Panc1 (cell line): ENCODE measurements at regions not wholly inside any gene's neighbourhood (a gene's known extent, or its start where the extent isn't known, plus 50 kb on each side); places are given as distances from the start of the nearest gene placed in this dataset.

ENCODE experiments used
- ATAC-seq: fragments of 200-7000 bp; cut with Tn5 transposase; 2 replicates; pipeline ENCODE4 v1.9.1; 2020; ENCODE audit warnings: mild to moderate bottlenecking, moderate library complexity
- BruUV-seq: library from RNA; stranded (reverse); fragments of 400-500 nt; replicated peaks from 2 replicates; lab custom pipeline; 2021; lab: Mats Ljungman, UMichigan
- CTCF ChIA-PET: fragments of 300-600 bp; sonication (Branson Sonifier 250); formaldehyde crosslinking; loops from one replicate; lab custom pipeline; 2022; ENCODE audit warnings: antibody characterized with exemption; lab: Charles Lee
- POLR2A ChIA-PET: fragments of 300-600 bp; sonication (Branson Sonifier 250); formaldehyde crosslinking; loops from one replicate; lab custom pipeline; 2022; ENCODE audit warnings: antibody characterized with exemption; lab: Charles Lee
- DNase-seq: peaks from one replicate; pipeline ENCODE4 v3.0.0-alpha.2; 2010; ENCODE audit warnings: low read depth, low spot score
- H3K27ac ChIP-seq: 2 replicates; pipeline ENCODE4 v1.5.1; 2011; ENCODE audit warnings: mild to moderate bottlenecking, low read length, inconsistent platforms
- H3K27me3 ChIP-seq: fragments of 200-500 bp; sonication (Bioruptor generic); 2 replicates; pipeline ENCODE4 v1.6.0; 2014; ENCODE audit warnings: low read length, inconsistent platforms; ENCODE audit not compliant: control insufficient read depth, insufficient read depth
- H3K36me3 ChIP-seq: fragments of 200-500 bp; sonication (Bioruptor generic); 2 replicates; pipeline ENCODE4 v1.5.1; 2014; ENCODE audit warnings: inconsistent platforms, mild to moderate bottlenecking, low read length, moderate library complexity; ENCODE audit not compliant: control insufficient read depth, insufficient read depth
- H3K4me1 ChIP-seq: 2 replicates; pipeline ENCODE4 v1.5.1; 2011; ENCODE audit warnings: inconsistent platforms, mild to moderate bottlenecking, low read length, moderate library complexity; ENCODE audit not compliant: control insufficient read depth, insufficient read depth
- H3K4me3 ChIP-seq, 2 experiments: 2 replicates each; pipeline ENCODE4 v1.5.1; 2011 to 2012; ENCODE audit warnings: low read depth in 2 of 2, low read length in 2 of 2, mild to moderate bottlenecking in 2 of 2, inconsistent platforms in 1 of 2, moderate library complexity in 1 of 2
- H3K9me3 ChIP-seq: fragments of 200-500 bp; sonication (Bioruptor generic); 2 replicates; pipeline ENCODE4 v1.5.1; 2014; ENCODE audit warnings: low read depth, mild to moderate bottlenecking, inconsistent platforms, low read length, moderate library complexity; ENCODE audit not compliant: control insufficient read depth, insufficient read depth
- CTCF ChIP-seq: fragments of 450-650 bp; IDR thresholded peaks from 2 replicates; pipeline ENCODE4 v1.5.1; 2017; ENCODE audit warnings: mild to moderate bottlenecking
- POLR2AphosphoS5 ChIP-seq: IDR thresholded peaks from 2 replicates; pipeline ENCODE4 v1.6.1; 2012; ENCODE audit warnings: mild to moderate bottlenecking, low read depth, low read length, moderate library complexity
- SIN3A ChIP-seq: IDR thresholded peaks from 2 replicates; pipeline ENCODE4 v1.6.1; 2012; ENCODE audit warnings: low read depth, mild to moderate bottlenecking, low read length, moderate library complexity, borderline replicate concordance; ENCODE audit not compliant: insufficient read depth
- TCF7L2 ChIP-seq: IDR thresholded peaks from 2 replicates; pipeline ENCODE4 v1.6.1; 2011; ENCODE audit warnings: mild to moderate bottlenecking, low read depth, low read length, inconsistent platforms
- in situ Hi-C: cut with HindIII; loops from 2 replicates; pipeline ENCODE4 v1.10.0; 2016; ENCODE audit warnings: low sequenced_read_pairs, low pct_unique_long_range_greater_than_20kb
- intact Hi-C: fragments of 100-400 bp; cut with micrococcal nuclease; formaldehyde crosslinking; loops from one replicate; pipeline ENCODE4 v1.10.0; 2022; ENCODE audit not compliant: unreplicated experiment
- TF ChIP-seq, protein P1 (sequence below), 2 experiments: IDR thresholded peaks; 2 replicates each; pipeline ENCODE4 v1.6.1; 2011 to 2012; ENCODE audit warnings: low read depth in 2 of 2, control low read depth in 1 of 2, low read length in 1 of 2, mild to moderate bottlenecking in 1 of 2, moderate library complexity in 1 of 2; ENCODE audit not compliant: insufficient read depth in 1 of 2

DNA sequence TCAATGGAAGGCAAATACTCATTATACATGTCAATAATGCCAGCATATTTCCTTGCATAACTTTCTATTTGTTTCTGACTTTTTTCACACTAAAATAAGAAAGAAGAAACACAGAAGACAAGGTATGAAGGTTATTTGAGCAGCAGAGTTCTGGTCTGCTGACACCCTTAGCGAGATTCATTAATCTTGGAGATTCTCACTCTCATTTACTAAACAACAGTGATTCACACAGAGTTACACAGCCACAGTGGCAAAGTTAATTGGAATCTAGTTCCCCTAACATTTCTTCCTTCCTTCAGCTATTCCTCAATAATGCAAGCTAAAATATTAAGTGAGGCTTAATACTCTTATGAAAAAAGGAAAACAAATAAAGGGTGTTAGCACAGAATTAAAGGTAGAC lies 1044.0 kb downstream of the IGSF11 start:
- Histone ChIP-seq H3K4me3 (no peak overlapping the region), H3K27me3 (peaks cover 1% of the 10 kb centered on the region; the same call in 1 of the 2 replicates), H3K36me3 (no peaks in the 10 kb centered on the region), H3K9me3 (no peaks in the 10 kb centered on the region), H3K27ac (no peak overlapping the region), H3K4me1 (no peaks in the 10 kb centered on the region)
- intact Hi-C loops = loop anchor here (10.0 kb wide), 2 partner anchors 634 to 1216 kb away; no protein-coding TSS in a partner anchor
- ChIA-PET POLR2A (no interaction called here), CTCF (no interaction called here)
- no peak for DNase-seq
- ATAC-seq = no peak
- no TSS peak for BruUV-seq
- TF ChIP-seq CTCF (no peak), TCF7L2 (no peak), POLR2AphosphoS5 (no peak), SIN3A (no peak)
- TF ChIP-seq, protein P1, sequence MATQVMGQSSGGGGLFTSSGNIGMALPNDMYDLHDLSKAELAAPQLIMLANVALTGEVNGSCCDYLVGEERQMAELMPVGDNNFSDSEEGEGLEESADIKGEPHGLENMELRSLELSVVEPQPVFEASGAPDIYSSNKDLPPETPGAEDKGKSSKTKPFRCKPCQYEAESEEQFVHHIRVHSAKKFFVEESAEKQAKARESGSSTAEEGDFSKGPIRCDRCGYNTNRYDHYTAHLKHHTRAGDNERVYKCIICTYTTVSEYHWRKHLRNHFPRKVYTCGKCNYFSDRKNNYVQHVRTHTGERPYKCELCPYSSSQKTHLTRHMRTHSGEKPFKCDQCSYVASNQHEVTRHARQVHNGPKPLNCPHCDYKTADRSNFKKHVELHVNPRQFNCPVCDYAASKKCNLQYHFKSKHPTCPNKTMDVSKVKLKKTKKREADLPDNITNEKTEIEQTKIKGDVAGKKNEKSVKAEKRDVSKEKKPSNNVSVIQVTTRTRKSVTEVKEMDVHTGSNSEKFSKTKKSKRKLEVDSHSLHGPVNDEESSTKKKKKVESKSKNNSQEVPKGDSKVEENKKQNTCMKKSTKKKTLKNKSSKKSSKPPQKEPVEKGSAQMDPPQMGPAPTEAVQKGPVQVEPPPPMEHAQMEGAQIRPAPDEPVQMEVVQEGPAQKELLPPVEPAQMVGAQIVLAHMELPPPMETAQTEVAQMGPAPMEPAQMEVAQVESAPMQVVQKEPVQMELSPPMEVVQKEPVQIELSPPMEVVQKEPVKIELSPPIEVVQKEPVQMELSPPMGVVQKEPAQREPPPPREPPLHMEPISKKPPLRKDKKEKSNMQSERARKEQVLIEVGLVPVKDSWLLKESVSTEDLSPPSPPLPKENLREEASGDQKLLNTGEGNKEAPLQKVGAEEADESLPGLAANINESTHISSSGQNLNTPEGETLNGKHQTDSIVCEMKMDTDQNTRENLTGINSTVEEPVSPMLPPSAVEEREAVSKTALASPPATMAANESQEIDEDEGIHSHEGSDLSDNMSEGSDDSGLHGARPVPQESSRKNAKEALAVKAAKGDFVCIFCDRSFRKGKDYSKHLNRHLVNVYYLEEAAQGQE (IDR thresholded peaks at IDR 0.05; ENCODE audit: insufficient read depth in 1 of 2, low read depth in 2 of 2, low read length in 1 of 2) = no peak
- in situ Hi-C loops = no loop called here

DNA sequence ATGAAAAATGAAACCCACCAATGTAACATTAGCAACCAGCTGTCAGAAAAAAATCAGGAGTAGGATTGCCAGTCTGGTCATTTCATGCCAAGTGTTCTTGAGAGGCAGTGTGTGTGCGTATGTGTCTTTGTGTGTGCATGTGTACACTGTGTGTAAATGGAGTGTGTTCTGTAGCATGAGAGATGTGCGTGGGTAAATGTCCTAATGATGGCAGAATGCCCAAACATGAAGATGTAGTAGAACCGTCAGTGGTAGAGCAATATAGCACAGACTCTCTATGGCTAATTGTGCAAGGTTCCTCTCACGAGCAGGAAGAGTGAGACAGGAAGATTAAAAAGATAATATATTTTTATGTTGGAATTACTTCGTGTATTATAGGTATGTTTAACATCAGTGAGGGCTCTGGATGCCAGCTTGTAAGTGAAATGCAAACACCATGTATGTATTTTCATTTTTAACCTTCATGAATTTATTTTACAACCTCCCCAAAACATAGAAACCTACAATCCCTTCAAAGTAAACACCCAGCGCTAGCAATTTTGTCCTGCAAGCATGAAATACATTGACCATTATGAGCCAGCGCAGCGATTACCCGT lies 1038.7 kb downstream of the IGSF11 start:
- H3K36me3 ChIP-seq = no peaks in the 10 kb centered on the region
- intact Hi-C loops = loop anchor here (10.0 kb wide), 2 partner anchors 629 to 1221 kb away; no protein-coding TSS in a partner anchor
- TF ChIP-seq SIN3A (no peak), CTCF (no peak), POLR2AphosphoS5 (no peak), TCF7L2 (no peak)
- TF ChIP-seq, protein P1 (IDR thresholded peaks at IDR 0.05; ENCODE audit: insufficient read depth in 1 of 2, low read depth in 2 of 2, low read length in 1 of 2) = no peak
- no peaks in the 10 kb centered on the region for H3K9me3 ChIP-seq
- in situ Hi-C loops = no loop called here
- H3K4me3 ChIP-seq = no peak overlapping the region; a peak in 1 of 4 replicates
- no peak for DNase-seq
- H3K27me3 ChIP-seq = peaks cover 2% of the 10 kb centered on the region; the same call in 1 of the 2 replicates
- no peak overlapping the region for H3K27ac ChIP-seq
- ChIA-PET POLR2A (no interaction called here), CTCF (no interaction called here)
- BruUV-seq = no TSS peak
- H3K4me1 ChIP-seq = no peaks in the 10 kb centered on the region
- ATAC-seq = no peak
